GM18870 (cell line): ENCODE measurements at regions not wholly inside any gene's neighbourhood (a gene's known extent, or its start where the extent isn't known, plus 50 kb on each side); places are given as distances from the start of the nearest gene placed in this dataset.
"Not testable (repeated sequence)": the region's sequence is repeated elsewhere in the genome, so short reads cannot be mapped to it uniquely, and the experiment has no call there.

Experiments used
- ATAC-seq: cut with Tn5 transposase; IDR thresholded peaks from one replicate; pipeline ENCODE4 v1.9.1; 2021; ENCODE audit warnings: moderate library complexity; ENCODE audit not compliant: unreplicated experiment

DNA sequence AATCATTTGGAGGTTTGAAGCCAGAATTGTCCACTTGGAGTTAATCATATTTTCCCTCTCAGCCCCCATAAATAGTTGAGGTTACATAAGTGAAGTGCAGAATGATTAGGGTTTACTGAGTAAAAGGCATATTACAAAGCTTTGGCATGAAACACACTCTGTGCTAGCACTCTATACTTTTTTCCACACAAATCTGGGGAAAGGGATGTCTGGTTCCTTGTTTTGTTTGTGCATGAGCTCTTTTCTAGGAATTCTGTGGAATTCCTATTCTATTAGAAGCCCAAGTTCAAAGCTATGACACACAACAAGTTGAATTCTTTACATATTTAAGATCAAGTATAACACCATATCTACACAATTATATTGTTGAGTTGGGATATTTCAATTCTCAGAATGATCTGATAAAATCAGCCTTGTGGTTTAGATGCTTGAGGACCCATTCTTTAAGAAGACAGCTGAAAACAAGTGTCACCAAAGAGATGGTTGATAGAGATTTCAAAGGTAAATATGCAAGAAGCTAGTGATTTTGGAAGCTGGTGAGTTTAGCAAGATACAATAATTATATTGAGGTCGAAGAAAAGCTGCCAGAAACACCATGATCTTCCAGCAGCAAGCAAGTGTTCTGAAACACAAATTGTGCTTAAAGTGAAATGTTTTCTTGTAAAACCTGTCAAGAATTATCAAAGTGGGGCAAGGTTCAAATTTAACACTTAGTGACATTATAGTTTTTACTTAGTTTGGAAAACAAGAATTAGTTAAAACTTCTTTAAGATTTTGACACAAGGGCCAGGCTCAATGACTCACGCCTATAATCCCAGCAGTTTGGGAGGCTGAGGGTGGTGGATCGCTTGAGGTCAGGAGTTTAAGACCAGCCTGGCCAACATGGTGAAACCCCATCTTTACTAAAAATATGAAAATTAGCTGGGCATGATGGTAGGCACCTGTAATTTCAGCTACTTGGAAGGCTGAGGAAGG, 122.6 kb downstream of the INHBA start:
- no peak for ATAC-seq

DNA sequence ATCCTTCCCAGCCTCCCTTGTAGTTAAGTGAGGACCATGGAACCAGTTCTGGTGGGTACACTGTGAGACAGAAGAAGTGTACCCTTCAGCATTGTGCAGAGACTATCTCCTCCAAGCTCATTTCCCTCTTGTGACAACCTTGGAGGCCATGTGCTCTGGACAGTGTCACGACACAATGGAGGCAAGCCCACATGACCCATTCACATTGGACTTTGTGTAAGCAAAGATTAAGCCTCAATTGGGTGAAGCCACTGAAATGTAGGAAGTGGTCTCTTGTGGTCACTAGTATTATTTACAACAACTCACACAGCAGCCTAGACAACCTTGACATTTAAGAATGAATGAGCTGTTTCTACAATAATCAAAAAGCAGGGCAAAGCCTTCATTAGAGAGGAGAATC, 124.2 kb downstream of the INHBA start:
- ATAC-seq, result no peak

DNA sequence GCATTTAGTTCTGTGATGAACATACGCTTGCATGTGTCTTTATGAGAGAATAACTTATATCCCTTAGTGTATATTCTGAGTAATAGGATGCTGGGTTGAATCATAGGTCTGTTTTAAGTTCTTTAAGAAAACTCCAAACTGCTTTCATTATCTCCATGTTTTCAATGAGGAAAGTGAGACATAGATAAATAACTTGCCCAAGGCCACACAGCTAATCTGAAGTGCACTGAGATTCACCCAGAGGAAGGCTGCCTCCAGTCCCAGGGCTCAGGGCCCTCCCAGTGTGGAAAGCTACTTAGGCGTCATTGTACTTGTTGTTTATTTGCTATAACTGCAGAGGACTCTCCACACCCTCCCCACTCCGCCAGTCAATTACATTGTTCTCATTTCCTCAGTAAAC, 126.7 kb downstream of the INHBA start:
- no peak for ATAC-seq

GRCh38 chr7:41574377-41574776, 128.5 kb downstream of the INHBA start:
- no peak for ATAC-seq

DNA sequence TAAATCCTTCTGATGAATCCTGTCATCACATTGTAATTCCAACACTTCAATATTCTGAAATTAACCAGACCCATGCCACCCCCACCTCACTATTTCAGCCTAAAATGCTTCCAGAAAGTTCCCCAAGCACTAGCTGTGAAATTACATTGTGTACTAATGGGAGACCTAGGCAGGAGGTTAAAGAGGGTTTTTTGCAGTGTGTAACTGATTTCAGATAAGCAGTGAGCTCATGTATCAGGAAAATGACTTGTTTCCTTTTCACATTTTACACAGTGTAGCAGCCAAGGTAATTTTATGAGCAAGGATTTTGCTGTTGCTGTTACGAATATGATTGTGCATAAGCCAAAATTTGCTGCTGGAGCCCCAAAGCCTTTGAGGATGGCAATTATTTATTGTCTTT, 129.0 kb downstream of the INHBA start:
- ATAC-seq, result no peak

GRCh38 chr7:41573443-41573842, 129.4 kb downstream of the INHBA start:
- ATAC-seq, result no peak

GRCh38 chr7:41573015-41573414, 129.9 kb downstream of the INHBA start:
- no peak for ATAC-seq

DNA sequence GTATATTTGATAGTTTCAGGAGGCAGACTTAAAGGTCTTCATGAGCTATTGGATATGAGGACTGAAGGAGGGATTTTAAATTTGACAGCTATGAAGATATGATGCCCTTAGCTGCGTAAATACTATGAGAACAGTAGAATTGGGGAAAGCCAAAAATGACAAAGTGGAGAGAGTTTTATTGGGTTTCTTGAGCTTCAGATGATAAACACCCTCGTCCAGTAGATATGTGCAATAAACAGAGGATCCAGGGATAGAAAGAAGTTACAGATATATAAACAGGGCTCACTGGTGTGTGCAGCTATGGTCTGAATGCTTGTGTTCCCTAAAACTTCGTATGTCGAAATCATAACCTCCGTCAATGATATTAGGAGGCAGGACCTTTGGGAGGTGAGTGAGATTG, 131.3 kb downstream of the INHBA start:
- no peak for ATAC-seq

GRCh38 chr7:41570766-41571165, 132.1 kb downstream of the INHBA start:
- no peak for ATAC-seq

DNA sequence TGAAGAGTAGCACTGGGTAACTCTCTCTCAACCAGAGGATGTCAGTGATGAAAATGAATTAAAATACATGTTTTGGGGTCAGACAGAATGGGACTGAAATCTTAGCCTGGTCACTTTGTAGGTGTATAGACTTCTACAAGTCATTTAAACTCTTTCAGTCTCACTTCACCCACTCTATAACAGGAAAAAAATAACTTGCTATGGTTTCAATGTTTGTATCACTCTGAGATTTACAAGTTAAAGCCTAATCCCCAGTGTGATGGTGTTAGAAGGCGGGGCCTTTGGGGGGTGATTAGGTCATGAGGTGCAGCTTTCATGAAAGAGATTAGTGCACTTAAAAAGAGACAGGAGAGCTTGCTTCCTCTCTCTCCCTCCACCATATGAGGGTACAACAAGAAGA, 134.8 kb downstream of the INHBA start:
- ATAC-seq, result no peak

GRCh38 chr7:41567731-41568114, 135.2 kb downstream of the INHBA start:
- no peak for ATAC-seq

DNA sequence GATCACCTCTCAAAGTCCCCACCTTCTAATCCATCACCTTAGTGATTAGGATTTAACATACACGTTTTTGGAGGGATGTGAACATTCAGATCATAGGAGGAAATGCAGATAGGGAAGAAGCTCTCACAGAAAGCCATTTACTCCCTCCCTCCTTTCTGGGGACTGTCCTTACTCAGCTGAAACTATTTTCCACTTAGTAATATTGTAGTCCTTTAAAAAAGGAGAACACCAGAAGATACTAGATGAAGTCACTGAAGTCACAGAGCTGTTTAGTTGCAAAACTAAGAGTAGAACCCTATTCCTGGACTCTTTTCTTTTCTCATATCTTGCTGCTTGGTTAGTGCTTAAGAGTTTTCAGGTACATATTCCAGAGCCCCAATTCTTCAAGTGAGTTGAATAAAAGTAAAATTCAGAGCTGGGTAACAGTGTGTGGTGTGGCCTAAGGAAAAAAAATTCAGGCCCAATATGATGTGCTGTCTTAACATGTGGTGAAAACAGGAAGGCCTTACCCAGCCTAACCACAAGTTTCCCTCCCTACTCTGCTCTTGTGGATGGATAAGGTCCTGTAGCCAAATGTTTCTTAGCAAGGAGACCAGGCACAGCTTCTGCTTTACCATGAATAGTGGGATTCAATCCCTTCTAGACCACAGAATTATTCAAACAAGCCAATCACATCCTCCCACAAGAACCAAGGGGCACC, 135.7 kb downstream of the INHBA start:
- ATAC-seq, result no peak

- no peak for ATAC-seq
Observed at GRCh38 chr7:41566581-41566980, 136.3 kb downstream of the INHBA start.

DNA sequence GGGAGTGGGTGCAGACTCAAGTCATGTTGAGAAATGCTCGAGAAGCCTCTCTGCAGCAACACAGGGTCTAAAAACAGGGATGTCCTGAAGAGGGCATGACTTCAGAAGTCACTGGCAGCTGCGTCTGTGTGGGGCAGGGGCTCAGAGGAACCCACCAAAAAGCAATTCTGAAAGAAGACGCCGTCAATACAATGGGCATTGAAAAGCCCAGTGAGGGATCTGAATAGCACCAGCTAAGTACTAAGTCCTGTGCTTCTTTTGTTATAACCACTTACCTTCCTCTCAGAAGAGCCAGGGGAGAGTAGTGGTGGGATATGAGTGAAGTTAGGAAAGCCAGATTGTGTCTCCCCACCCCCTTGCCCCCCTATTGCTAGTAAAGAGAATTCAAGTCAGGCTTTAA, 137.2 kb downstream of the INHBA start:
- no peak for ATAC-seq

DNA sequence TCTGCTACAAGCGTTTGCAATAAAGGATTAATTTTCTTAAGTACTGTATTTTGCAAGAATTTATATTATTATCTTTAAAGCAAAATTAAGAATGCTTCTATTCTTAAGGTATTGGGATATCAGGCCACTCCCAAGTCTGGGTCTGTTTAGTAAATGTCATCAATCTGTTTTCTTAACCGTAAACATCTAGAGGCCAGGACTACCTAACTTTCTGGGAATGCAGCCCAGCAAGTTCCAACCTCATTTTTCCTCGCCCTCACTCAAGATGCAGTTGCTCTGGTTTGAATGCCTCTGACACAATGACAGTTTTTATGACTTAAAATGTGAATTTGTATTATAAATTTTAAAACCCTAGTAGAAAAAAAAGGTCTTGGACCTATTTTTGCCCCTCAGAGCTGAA, 143.5 kb downstream of the INHBA start:
- ATAC-seq, result no peak

DNA sequence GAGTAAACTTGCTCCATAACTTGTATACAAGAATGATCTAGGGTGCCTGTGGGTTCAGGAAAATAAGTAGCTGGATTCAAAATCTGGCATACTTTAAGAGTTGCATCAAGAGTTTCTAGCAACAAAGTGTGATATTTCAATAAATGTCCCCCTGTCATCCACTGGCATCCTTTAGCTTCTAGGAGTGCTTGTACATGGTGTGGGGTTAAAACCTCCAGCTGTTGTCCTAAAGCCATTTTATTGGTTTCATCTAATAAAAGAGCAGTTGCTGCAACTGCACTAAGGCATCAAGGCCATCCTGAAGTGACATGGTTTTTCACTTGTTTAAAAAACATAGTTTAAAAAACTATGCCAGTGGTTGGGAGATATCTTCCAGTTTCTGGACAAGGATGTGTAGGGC, 148.4 kb downstream of the INHBA start:
- ATAC-seq, result no peak

DNA sequence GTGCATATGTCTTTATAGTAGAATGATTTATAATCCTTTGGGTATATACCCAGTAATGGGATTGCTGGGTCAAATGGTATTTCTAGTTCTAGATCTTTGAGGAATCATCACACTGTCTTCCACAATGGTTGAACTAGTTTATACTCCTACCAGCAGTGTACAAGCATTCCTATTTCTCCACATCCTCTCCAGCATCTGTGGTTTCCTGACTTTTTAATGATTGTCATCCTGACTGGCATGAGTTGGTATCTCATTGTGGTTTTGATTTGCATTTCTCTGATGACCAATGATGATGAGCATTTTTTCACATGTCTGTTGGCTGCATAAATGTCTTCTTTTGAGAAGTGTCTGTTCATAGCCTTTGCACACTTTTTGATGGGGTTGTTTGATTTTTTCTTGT, 152.8 kb downstream of the INHBA start:
- ATAC-seq, result not testable (repeated sequence)

- no peak for ATAC-seq
Observed at GRCh38 chr7:41544241-41544640, 158.6 kb downstream of the INHBA start.

GRCh38 chr7:41540601-41541000, 162.3 kb downstream of the INHBA start:
- no peak for ATAC-seq

DNA sequence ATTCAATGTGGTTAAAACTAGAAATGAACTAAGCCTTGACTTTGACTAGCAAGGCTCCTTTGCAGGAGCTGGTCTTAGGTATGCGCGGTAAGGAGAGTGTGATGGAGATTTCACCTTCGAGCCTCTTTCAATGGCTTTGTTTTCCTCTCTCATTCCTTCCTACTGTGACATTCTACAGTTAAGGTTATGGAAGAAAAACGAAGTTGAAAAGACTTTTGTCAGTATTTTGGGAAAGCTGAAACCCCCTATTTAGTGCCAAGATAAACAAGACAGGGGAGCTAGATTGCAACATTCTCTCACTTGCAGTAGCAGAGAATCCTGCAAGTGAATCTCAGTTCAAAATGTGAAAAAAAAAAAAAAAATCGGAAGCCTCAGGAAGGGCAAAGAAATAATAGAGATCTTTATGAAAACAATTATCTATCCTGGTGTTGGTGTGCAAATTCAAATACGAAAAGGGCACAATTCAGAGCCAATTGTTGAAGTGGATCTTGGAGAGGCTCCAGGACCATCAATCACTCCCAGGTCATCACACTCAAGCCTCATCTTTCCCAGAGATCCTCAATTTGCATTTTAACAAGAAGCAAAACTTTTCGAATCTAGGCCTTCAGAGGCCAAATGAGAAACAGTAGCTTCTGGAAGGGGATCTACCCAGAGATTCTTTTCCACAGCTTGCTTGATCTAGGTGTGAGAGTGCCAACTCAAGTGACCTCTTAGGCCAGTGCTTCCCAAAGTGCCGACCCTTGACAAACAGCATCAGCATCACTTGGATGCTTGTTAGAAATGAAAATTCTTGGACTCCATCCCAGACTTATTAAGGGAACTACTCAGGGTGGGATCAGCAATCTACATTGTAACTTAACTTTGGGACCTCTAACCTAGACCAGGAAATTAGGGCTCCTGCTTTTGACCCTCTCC, 163.8 kb downstream of the INHBA start:
- ATAC-seq, result no peak
